GM21723 (cell line): ENCODE measurements at regions not wholly inside any gene's neighbourhood (a gene's known extent, or its start where the extent isn't known, plus 50 kb on each side); places are given as distances from the start of the nearest gene placed in this dataset.
A peak's percentile ranks its signal among the peaks of the same experiment; 100 is the strongest.

Source experiments
- ATAC-seq: cut with Tn5 transposase; IDR thresholded peaks from one replicate; pipeline ENCODE4 v1.9.1; 2021; ENCODE audit warnings: mild to moderate bottlenecking, moderate library complexity; ENCODE audit not compliant: unreplicated experiment

DNA sequence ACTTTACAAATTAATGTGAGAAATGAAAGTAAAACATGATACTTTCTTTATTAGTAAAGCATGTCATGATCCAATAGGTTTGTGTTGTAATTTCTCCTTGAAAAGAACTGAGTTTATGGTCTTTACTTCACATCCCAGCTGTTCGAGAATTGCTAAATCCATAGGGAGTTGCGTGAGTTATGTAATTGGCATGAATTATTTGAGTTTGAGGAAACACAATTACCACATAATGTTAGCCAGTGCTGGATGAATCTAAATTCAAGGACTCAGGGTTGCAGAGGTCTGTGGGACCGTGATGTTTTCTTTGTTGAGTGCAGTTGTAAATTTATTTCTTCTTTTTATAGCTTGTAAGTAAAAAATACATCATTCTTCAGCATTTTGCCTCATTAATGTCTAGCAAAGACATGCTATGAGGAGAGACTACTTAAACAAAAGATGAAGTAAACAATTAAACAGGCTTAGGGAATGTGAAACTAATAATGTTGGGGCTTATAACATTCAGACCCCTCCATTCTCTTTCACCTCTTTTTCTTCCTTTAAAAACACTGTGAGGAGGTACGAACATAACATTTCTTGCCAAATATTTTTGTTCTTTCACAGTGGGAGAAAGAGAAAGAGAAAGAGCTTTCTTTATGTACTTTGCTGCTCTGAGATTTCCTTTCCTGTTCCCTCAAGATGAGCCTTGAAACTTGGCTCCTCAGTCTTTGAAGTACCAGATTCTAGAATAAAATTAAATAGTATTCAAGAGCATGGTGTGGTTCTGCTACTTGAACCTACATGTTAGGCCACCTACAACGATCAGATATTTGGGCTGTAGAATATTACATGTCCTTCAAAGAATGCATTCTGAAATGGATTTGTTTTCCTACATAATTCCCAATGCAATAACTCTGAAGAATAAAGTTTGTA is 159.6 kb upstream of the ANK2 start:
- peak; percentile 63 for ATAC-seq

GRCh38 chr4:112894480-112894879 is 155.0 kb upstream of the ANK2 start:
- no peak for ATAC-seq

GRCh38 chr4:112894951-112895350 is 154.5 kb upstream of the ANK2 start:
- ATAC-seq, result no peak

DNA sequence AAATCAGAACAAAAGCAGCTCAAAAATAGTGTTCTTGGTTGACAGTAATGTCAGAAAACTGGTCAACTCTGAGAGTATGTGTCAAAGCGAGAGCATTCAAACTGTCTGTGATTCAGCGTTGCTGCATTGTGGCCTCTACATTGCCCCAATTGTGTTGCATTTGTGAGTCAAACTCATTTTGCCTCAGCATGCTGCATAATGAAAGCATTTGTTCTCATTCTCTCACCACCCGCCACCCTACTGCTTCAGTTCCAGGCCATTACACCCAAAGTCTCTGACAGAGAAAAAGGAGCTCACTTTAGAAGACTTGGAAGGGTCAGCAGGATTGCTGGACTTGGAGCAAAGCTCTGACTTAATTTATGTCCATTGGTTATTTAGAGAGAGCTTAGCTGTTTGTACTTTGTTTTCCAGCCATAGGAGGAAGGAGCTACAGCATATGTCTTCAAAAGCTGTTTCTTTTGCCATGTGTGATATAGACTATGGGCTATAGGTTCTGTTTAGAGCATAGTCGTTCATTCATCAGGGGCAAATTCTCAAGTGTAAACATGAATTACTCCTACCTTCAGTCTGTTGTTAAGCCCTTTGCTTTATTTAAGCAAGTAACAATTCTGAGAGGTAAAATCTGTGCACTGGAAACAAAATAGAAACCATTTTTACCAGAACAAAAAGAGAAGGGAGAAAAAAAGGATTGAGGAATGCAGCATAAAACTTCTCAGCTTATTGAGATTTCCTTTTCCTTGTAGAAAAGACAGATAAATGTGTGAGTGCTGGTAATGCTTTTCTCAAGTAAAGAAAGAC is 153.4 kb upstream of the ANK2 start:
- no peak for ATAC-seq

DNA sequence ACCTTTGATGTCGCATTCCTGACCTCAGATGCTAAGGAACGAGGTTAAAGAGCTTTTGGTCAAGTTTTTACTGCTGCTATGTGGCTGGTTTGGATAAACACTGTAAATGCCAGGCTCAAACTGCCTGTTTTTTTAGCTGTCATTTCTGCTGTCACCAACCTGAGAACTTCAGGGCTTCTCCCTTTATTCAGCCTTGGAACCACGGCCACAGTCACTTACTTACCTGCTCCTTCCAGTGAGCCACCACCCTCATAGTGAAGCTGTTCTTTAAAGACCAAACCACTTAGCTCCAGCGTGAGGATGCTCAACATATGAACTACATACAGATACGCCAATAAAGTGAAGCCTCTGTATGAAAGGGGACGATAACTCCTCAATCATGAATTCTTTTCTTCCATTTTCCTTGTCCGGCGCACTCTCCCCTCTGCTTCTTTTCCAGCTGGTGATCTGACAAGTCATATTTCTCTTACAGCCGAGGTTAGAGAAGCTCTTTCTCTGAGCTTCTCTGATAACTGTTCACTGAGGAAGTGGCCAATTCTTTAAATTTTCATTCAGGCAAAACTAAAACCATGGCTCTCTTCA is 152.8 kb upstream of the ANK2 start:
- no peak for ATAC-seq

GRCh38 chr4:112897543-112897942 is 151.9 kb upstream of the ANK2 start:
- ATAC-seq, result no peak

DNA sequence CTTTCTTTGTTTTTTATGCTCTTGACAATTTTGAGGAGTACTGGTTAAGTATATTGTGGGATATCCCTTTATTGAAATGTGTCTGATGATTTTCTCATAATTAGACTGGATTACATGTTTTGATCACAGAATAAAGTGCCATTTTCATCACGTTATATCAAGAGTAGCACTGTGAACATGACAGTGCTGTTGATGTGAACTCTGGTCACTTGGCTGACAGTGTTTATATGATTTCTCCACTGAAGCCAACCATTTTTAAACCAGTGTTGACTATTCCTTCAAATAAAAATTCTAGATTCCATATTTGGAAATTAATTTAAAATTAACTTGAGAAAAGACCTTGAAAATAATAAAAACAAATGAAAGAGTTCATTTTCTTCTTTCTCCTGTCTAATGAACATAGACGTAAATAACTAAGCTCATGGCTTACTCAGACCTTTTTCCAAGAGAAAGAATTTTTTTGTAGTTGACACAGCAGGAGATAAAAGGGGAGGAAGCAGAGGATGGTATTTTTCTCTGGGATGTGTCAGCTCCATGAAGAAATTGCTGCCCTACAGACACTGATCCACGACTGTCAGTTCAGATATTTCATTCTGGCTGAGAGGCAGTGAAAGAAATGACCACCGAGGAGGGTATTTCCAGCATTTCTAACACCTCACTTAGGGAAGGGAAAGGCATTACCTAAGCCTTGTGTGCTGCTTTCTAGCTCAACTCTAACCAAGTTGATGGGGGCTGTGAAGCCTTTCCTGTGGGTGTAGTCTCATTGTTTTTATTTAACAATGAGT is 150.9 kb upstream of the ANK2 start:
- no peak for ATAC-seq

GRCh38 chr4:112900416-112900815 is 149.0 kb upstream of the ANK2 start:
- no peak for ATAC-seq

- ATAC-seq, result no peak
Measured at GRCh38 chr4:112901962-112902411, 147.5 kb upstream of the ANK2 start.

- no peak for ATAC-seq
Measured at GRCh38 chr4:112905728-112906127, 143.7 kb upstream of the ANK2 start.

- ATAC-seq, result no peak
Measured at GRCh38 chr4:112908511-112908910, 140.9 kb upstream of the ANK2 start.

DNA sequence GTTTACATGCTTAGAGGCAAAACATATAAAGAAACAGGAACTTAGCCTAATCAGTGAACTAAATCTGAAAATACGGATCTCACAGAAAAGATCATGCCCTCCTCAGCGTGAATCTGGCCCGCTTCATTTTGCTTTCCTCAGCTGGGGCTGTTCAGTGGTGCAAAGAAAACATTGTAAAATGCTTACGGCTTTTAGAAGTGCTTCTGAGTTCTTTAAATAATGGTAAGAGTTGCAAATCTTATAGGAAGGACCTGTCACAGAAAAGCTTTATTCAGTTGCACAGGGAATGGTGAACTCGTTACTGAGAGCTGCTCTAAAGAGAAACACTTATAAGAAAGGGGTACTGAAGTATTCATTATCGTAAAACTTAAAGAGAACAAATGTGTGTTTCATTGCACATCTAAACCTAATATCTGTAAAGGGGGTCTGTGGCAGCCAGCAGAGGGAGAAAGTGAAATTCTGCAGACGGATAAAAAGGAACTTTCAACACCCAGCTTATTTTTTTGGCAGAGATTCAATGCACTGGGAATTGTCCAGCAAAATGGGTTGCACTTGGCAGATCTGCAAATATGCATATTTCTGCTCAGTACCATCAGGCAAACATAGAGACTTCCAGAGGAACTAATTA is 139.2 kb upstream of the ANK2 start:
- ATAC-seq, result no peak

- ATAC-seq, result no peak
Measured at GRCh38 chr4:112916868-112917267, 132.6 kb upstream of the ANK2 start.

DNA sequence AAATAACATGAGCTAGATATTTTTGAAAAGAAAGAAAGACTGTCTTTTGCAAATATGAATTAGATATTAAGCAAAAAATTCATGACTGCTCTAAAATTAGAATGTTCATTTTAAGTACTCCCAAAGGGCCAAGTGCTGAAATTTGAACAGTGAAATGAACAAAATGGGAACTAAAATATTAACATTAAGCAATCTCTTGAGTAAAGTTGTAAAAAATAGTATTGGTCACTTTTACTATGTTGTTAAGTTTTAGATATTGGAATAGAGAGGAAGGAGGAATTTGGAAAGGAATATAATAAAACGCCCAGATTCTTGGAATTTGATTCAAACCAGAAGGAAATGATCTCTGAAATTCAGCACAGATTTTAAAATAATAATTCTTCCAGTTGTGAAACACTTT is 125.9 kb upstream of the ANK2 start:
- ATAC-seq, result no peak

GRCh38 chr4:112926819-112927218 is 122.6 kb upstream of the ANK2 start:
- no peak for ATAC-seq

- ATAC-seq, result no peak
Measured at GRCh38 chr4:112927544-112927943, 121.9 kb upstream of the ANK2 start.

- no peak for ATAC-seq
Measured at GRCh38 chr4:112931001-112931400, 118.5 kb upstream of the ANK2 start.

DNA sequence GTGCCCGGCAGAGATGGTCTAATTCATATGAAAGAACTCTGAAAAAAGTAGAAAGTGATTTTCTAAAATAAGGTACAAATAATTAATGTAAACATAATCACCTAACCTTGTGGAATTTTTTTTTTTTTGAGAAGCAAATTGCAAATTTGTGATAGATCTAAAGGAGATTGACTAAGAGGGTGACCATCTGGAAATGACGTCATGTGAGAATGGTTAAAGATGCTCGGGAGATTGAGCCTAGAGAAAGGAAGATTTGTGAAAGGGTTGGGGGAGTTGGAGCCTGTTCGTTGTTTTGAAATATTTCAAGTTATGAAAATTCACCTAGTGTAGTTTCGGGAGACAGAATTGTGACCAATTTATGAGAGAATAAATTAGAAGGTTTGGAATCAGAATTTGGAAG is 115.7 kb upstream of the ANK2 start:
- no peak for ATAC-seq

DNA sequence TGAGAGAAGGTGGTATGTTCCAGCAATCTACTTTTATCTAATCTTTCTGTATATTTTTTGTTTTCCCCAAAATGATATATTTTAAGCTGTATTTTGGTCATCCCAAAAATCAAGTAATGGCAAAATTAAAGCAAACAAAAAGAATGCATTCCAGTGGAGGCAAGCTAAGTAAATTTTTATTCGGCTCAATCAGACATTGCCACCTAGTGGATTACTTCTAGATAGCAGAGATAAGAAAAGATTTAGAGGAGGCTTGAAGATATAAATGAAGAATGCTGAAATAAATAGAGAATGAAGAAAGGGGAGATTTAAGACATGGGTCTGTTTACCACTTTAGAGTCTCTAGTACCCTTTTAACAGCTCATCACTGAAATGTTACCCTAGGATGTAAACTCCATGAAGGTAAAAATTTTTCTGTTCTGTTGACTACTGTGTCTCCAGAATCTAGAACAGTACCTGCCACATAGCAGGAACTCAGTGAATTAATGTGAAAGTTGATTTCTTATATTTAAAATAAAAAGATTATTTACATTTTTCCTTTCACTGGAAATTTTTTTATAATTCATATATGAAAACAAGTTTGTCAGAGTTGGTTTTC is 110.9 kb upstream of the ANK2 start:
- ATAC-seq, result peak; percentile 73

- ATAC-seq, result no peak
Measured at GRCh38 chr4:112939901-112940300, 109.6 kb upstream of the ANK2 start.
